NT2/D1 (cell line): ENCODE measurements at regions not wholly inside any gene's neighbourhood (a gene's known extent, or its start where the extent isn't known, plus 50 kb on each side); places are given as distances from the start of the nearest gene placed in this dataset.

Experiments
- SUZ12 ChIP-seq: IDR thresholded peaks from 2 replicates; pipeline ENCODE4 v1.6.1; 2011; ENCODE audit not compliant: insufficient read length, insufficient read depth; ENCODE audit errors: extremely low read depth
- YY1 ChIP-seq: IDR thresholded peaks from 2 replicates; pipeline ENCODE4 v1.6.1; 2011; ENCODE audit not compliant: insufficient read length, insufficient read depth
- ZNF274 ChIP-seq: IDR thresholded peaks from 2 replicates; pipeline ENCODE4 v1.6.1; 2011; ENCODE audit warnings: mild to moderate bottlenecking, low read depth, low read length

DNA sequence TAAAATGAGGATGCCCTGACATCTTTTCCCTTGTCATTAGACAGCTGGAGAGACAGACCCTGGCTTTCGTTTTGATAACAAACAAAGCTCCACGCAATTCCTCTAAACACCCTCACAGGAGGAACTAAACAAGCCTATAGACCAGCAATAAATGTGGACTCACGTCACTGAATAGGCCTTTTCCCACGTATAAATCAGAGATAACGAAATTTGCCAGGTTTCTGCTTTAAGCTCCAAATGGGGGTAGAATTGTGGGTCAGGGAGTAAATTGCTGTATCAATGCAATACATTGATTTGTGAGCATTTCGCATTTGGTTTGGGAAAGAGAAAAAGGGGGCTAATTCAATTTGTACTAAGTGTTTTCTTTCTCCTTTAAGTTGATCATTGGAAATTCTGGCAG, 256.0 kb downstream of the PMP22 start:
- TF ChIP-seq YY1, result no peak
- no peak for TF ChIP-seq ZNF274
- TF ChIP-seq SUZ12, result no peak
